ENCODE measurements at regions not wholly inside any gene's neighbourhood (a gene's known extent, or its start where the extent isn't known, plus 50 kb on each side); places are given as distances from the start of the nearest gene placed in this dataset.
A peak's percentile ranks its signal among the peaks of the same experiment; 100 is the strongest.

DNA sequence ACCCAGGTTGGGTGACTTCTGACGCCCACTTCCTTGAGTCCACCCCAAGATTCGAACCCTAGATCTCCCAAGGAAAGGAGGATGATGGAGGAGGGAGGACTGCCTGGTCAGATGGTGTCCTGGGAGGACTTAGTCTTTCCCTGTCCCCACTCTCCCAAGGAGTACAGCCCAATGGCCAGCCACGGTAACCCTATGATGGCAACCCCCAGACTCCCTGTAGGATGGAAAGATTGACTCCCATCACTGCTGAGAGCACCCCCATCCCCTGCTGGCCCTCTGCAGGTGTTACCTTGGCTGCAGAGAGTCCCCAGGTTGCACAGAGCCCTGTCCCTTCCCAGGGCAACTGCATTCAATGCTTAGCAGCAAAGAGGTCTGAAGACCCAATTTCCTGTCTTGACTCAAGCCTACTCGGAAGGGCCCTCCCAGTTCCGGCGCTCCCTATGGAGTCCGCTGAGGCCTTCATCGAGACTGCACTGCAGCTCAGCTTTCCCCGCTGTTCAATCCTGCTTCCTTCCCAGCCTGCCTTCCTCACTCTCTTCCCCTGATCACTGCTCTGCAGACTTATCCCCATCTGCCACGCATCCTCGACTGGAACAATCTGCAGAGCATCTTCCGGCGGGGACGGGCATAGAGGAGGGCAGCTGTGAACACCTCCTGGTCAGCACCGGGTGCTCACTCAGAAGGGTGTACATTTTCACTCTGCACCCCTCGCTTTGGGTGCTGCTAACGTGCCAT, 50.8 kb upstream of the OCM2 start:
- DNase-seq (ENCODE audit: low spot score): no peak

- no peak for DNase-seq (ENCODE audit: low spot score)
These were observed 56.8 kb upstream of the OCM2 start for GRCh38 chr7:98046816-98047215.

DNA sequence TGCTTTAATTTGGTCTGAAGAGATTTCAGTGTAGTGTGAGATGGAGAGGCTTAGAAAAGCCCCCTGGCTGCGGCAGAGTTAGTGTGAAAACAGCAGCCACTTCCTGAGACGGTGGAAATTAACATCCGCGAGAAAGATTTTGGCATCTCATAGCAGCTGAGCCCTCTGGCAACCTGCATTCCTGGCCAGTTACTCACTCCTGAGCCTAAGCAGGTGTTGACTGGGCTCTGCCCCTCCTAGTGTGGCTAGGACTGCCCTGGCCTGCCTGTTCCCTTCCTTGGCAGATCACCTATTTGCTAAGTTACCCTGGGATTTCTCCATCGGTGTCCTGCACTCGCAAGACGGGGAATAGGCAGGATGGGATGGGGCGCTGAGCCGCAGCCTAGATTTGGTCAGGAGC, 57.6 kb upstream of the LMTK2 start:
- DNase-seq (ENCODE audit: low spot score): peak; percentile 58

DNA sequence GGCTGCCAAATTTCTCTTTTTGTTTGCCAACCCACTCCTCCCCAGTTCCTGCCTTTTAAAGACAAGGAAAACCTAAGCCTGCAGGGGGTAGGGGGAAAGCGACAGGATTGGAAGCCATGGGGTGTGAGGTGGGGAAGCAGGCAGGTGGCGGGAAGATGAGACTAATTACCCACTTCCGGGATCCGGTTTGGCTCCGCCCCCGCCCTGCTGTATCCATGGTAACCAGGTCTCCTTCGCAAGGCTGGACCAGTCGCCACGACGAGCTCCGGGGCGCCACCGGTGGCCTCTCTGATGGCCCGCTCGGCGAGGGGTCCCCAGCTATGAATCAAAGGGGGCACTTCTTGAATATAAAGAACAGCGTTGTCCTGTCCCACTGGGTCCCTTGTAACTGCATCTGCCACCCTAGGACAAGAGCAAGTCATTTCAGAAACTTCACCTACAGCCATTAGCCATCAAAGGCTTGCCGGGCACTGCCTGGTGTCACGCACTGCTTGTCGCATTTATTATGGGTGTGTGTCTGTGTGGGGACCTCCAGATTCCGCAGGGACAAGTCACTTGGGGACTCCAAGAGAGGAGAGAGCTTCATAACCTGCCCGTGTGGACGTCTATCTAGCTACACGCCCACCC, 55.4 kb upstream of the LMTK2 start:
- DNase-seq (ENCODE audit: low spot score): no peak

DNA sequence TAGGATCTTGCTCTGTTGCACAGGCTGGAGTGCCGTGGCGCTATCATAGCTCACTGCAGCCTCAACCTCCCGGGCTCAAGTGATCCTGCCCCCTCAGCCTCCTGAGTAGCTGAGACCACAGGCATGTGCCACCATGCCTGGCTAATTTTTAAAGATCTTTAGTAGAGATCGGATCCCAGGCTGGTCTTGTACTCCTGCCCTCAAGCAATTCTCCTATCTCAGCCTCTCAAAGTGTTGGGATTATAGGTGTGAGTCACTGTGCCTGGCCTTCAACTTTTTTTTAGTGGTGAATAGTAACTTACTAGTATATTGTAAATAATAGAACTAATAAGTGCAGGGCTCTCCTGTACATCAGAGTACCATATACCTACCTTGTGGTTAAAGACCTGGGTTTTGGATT, 52.1 kb upstream of the LMTK2 start:
- peak; percentile 27 for DNase-seq (ENCODE audit: low spot score)

DNA sequence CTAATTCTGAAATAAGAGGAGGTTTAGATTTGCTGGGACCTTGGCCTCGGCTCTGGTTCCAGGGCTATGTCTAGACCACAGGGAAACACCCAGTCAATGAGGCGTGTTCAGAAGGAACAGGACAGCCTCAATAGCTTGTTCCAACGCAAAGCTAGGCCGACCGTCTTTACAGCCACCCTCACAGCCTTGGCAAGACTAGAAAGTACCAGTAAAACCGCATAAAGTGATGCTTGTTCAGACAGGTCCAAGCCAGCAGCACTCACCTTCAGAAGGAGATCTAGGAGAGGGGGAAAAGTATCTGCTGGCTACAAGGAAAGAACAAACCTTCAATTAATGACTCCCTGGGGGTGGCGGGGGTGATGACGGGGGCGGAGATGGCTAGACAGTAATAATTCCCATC, 50.1 kb upstream of the LMTK2 start:
- DNase-seq (ENCODE audit: low spot score): no peak
